Brain microvascular endothelial cell (primary cell): ENCODE measurements at regions not wholly inside any gene's neighbourhood (a gene's known extent, or its start where the extent isn't known, plus 50 kb on each side); places are given as distances from the start of the nearest gene placed in this dataset.

ENCODE experiments used
- DNase-seq: peaks from one replicate; pipeline ENCODE4 v3.0.0-alpha.2; 2020
- H3K27ac ChIP-seq: fragments of 250-450 bp; sonication (Bioruptor Pico); 2 replicates; pipeline ENCODE4 v1.5.1; 2020; ENCODE audit warnings: mild to moderate bottlenecking, moderate library complexity
- H3K27me3 ChIP-seq: fragments of 250-450 bp; sonication (Bioruptor Pico); replicated peaks from 2 replicates; pipeline ENCODE4 v1.5.1; 2020; ENCODE audit warnings: mild to moderate bottlenecking
- H3K36me3 ChIP-seq: fragments of 250-450 bp; sonication (Bioruptor Pico); replicated peaks from 2 replicates; pipeline ENCODE4 v1.5.1; 2020; ENCODE audit warnings: mild to moderate bottlenecking
- H3K4me3 ChIP-seq: 2 replicates; pipeline ENCODE4 v1.5.1; 2011; ENCODE audit warnings: low read depth, mild to moderate bottlenecking, control low read depth, low read length, moderate library complexity
- CTCF ChIP-seq: IDR thresholded peaks from 2 replicates; pipeline ENCODE4 v1.5.1; 2011; ENCODE audit warnings: low read depth, mild to moderate bottlenecking, moderate library complexity, low read length, control low read depth, inconsistent platforms; ENCODE audit errors: missing control alignments
- in situ Hi-C: cut with HindIII; loops from 2 replicates; pipeline ENCODE4 v1.10.0; 2017; ENCODE audit warnings: low sequenced_read_pairs, low pct_ligation_motif_present

DNA sequence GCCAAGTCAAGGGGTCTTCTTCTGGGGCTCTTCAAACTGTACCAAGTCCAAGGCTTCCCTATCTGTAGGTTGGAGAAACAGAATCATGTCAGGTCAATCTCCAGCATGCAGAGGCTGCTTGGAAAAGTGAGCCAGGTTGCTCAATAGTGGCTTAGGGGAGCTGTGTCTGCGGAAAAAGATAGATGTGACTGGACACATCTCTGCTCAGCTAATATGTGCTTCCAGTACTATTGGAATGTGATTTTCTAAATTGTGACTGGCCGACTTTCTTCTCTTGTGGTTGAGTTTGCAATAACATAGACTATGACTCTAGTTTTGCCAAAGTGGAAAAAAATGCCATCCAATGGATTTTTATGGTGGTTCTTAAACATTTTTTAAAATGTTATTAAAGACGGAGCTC, 136.7 kb downstream of the BOD1 start:
- in situ Hi-C loops = no loop called here
- DNase-seq = no peak
- TF ChIP-seq CTCF = no peak

GRCh38 chr5:173477345-173478040, 139.0 kb downstream of the BOD1 start:
- in situ Hi-C loops = no loop called here
- DNase-seq = peak; percentile 96
- H3K27me3 ChIP-seq = no peaks in the 10 kb centered on the region
- H3K4me3 ChIP-seq = no peak overlapping the region
- no peaks in the 10 kb centered on the region for H3K36me3 ChIP-seq
- peak overlapping the region; percentile 86 for H3K27ac ChIP-seq
- peak; percentile 7 for TF ChIP-seq CTCF

More for the DNA sequence above, 136.7 kb downstream of the BOD1 start:
- no peak overlapping the region for H3K27ac ChIP-seq
- H3K36me3 ChIP-seq = no peaks in the 10 kb centered on the region
- no peaks in the 10 kb centered on the region for H3K27me3 ChIP-seq
- no peak overlapping the region for H3K4me3 ChIP-seq

DNA sequence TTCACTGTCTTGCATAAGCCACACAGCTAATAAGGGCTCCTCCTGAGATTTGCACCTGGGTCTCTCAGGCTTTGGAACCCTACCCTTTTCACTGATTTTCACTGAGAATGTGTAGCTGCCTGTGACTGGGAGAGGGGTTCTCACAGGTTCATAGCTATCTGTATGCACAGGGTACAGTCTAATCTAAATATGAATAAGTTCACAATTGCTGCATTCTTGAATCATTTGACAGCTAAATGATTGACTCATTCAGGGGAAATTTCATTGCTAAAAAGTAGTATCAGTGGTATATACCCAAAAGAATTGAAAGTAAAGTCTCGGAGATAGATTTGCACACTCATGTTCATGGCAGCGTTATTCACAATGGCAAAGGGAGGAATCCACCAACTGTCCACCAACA, 140.7 kb downstream of the BOD1 start:
- H3K27ac ChIP-seq = peak overlapping the region; percentile 67
- in situ Hi-C loops = no loop called here
- no peak overlapping the region for H3K4me3 ChIP-seq
- no peaks in the 10 kb centered on the region for H3K27me3 ChIP-seq
- no peaks in the 10 kb centered on the region for H3K36me3 ChIP-seq
- no peak for DNase-seq
- TF ChIP-seq CTCF = no peak

DNA sequence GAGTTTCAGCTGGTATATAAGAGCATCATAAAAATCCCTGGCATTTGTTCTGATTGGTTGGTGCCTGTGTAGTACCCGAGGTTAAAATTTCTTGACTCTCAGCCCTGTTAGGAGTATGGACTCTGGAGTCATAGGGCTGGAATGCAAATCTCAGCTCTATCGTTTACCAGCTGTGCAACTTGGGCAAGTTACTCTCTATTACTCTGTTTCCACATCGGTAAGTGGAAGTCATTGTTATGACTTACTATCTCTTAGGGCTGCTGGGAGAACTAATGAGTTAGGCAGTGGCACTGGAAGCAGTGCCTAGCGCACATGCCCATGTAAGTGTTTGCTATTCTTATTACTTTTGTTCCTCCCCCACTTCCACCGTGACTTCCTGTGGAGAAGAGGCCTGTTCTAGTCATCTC, 141.6 kb downstream of the BOD1 start:
- DNase-seq = peak; percentile 60
- TF ChIP-seq CTCF = no peak
- in situ Hi-C loops = no loop called here
- Histone ChIP-seq H3K27me3 (no peaks in the 10 kb centered on the region), H3K36me3 (no peaks in the 10 kb centered on the region), H3K27ac (peak overlapping the region; percentile 67), H3K4me3 (no peak overlapping the region)

DNA sequence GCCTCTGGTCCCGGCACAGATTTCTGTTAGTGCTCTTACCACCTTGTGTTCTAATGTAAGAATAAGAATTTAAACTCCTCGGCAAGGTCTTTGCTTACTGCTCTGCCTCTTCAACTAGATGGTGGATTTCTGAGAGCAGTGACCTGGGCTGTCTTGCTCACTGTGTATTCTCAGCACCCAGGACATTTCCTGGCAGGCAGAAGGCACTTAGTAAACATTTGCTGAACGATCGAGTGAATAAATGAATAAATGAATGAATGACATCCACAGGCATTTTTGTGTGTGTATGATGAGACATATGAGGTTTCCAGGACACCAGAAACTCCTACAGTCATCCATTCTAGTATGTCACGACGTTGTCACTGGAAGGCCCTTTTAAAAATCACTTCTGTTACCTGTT, 143.2 kb downstream of the BOD1 start:
- DNase-seq = no peak
- Histone ChIP-seq H3K4me3 (no peak overlapping the region), H3K36me3 (no peaks in the 10 kb centered on the region), H3K27me3 (no peaks in the 10 kb centered on the region), H3K27ac (peak overlapping the region; percentile 96)
- TF ChIP-seq CTCF = no peak
- in situ Hi-C loops = no loop called here

DNA sequence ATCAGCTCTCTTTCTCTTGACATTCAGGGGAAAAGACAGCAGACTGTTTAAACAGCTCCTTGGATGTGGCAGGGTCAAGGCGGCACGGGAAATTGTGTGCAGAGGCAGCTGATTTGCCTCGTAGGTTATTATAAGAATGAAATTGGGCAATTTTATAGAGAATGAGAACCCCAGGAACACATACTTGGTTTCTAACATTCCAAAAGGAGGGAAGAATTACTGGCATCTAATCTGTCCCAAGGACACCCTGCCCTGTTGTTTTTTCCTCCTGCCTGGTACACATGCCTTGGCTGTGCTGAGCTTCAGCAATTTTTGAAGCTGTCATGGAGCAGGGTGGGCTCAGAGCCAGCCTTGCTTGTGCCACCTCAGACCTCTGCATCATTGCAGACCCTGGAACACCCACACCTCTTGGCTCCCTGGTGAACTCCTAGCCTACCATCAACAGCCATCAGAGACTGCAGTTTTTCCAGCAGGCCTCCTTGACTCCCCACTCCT, 143.6 kb downstream of the BOD1 start:
- Histone ChIP-seq H3K27ac (peak overlapping the region; percentile 96), H3K36me3 (no peaks in the 10 kb centered on the region), H3K4me3 (no peak overlapping the region), H3K27me3 (no peaks in the 10 kb centered on the region)
- in situ Hi-C loops = no loop called here
- no peak for DNase-seq
- no peak for TF ChIP-seq CTCF
